PC-9 (cell line): ENCODE measurements at regions not wholly inside any gene's neighbourhood (a gene's known extent, or its start where the extent isn't known, plus 50 kb on each side); places are given as distances from the start of the nearest gene placed in this dataset.

Experiments used
- BruUV-seq: library from RNA; stranded (reverse); fragments of 400-500 nt; replicated peaks from 2 replicates; lab custom pipeline; 2021; lab: Mats Ljungman, UMichigan
- CTCF ChIA-PET: fragments of 300-600 bp; sonication (Branson Sonifier 250); formaldehyde crosslinking; loops from one replicate; lab custom pipeline; 2022; ENCODE audit warnings: antibody characterized with exemption; lab: Charles Lee
- POLR2A ChIA-PET: fragments of 300-600 bp; sonication (Branson Sonifier 250); formaldehyde crosslinking; loops from one replicate; lab custom pipeline; 2022; ENCODE audit warnings: antibody characterized with exemption; ENCODE audit not compliant: unreplicated experiment; lab: Charles Lee
- DNase-seq, 2 experiments: peaks; one replicate each; pipeline versions ENCODE4 v3.0.0 to v3.0.0-alpha.2; 2015 to 2022; ENCODE audit warnings: mixed read lengths in 1 of 2
- H2AFZ ChIP-seq: fragments of 200-600 bp; sonication (generic); 2 replicates; pipeline ENCODE4 v1.8.1; 2017; ENCODE audit warnings: antibody characterized with exemption
- H3F3A ChIP-seq: fragments of 200-600 bp; sonication (generic); 2 replicates; pipeline ENCODE4 v1.8.1; 2017; ENCODE audit warnings: antibody characterized with exemption, mild to moderate bottlenecking, low read depth; ENCODE audit not compliant: insufficient read depth
- H3K27ac ChIP-seq: fragments of 200-600 bp; sonication (generic); 2 replicates; pipeline ENCODE4 v1.6.1; 2016; ENCODE audit warnings: mixed run types
- H3K27me3 ChIP-seq: fragments of 200-600 bp; sonication (generic); 2 replicates; pipeline ENCODE4 v1.6.1; 2016; ENCODE audit warnings: low read depth, mixed run types; ENCODE audit not compliant: insufficient read depth
- H3K36me3 ChIP-seq: fragments of 200-600 bp; sonication (generic); 2 replicates; pipeline ENCODE4 v1.6.1; 2016; ENCODE audit warnings: low read depth, mixed run types
- H3K4me1 ChIP-seq: fragments of 200-600 bp; sonication (generic); replicated peaks from 2 replicates; pipeline ENCODE4 v1.6.1; 2016; ENCODE audit warnings: mixed run types; ENCODE audit not compliant: insufficient read depth
- H3K4me2 ChIP-seq: fragments of 200-600 bp; sonication (generic); 2 replicates; pipeline ENCODE4 v1.6.1; 2017; ENCODE audit warnings: mixed run types
- H3K4me3 ChIP-seq: fragments of 200-600 bp; sonication (generic); 2 replicates; pipeline ENCODE4 v1.6.1; 2016; ENCODE audit warnings: mixed run types
- H3K79me2 ChIP-seq: fragments of 200-600 bp; sonication (generic); 2 replicates; pipeline ENCODE4 v1.6.1; 2017; ENCODE audit warnings: low read depth, mixed run types
- H3K9me2 ChIP-seq: fragments of 200-600 bp; sonication (generic); 2 replicates; pipeline ENCODE4 v1.8.1; 2017; ENCODE audit warnings: mild to moderate bottlenecking; ENCODE audit not compliant: insufficient read depth
- H3K9me3 ChIP-seq: fragments of 200-600 bp; sonication (generic); 2 replicates; pipeline ENCODE4 v1.8.1; 2016; ENCODE audit warnings: low read depth; ENCODE audit not compliant: insufficient read depth
- H4K20me1 ChIP-seq: fragments of 200-600 bp; sonication (generic); 2 replicates; pipeline ENCODE4 v1.8.1; 2017; ENCODE audit not compliant: insufficient read depth
- EZH2 ChIP-seq: fragments of 200-600 bp; sonication (generic); IDR thresholded peaks from 2 replicates; pipeline ENCODE4 v1.8.0; 2017; ENCODE audit warnings: antibody characterized with exemption, low read depth
- intact Hi-C: fragments of 100-400 bp; cut with micrococcal nuclease; formaldehyde crosslinking; loops from one replicate; pipeline ENCODE4 v1.10.0; 2022; ENCODE audit not compliant: unreplicated experiment
- TF ChIP-seq, protein P1 (sequence below): fragments of 200-600 bp; sonication (generic); conservative IDR thresholded peaks from 2 replicates; pipeline ENCODE4 v1.6.1; 2017; ENCODE audit warnings: mixed run types, antibody characterized with exemption, mild to moderate bottlenecking, moderate library complexity

DNA sequence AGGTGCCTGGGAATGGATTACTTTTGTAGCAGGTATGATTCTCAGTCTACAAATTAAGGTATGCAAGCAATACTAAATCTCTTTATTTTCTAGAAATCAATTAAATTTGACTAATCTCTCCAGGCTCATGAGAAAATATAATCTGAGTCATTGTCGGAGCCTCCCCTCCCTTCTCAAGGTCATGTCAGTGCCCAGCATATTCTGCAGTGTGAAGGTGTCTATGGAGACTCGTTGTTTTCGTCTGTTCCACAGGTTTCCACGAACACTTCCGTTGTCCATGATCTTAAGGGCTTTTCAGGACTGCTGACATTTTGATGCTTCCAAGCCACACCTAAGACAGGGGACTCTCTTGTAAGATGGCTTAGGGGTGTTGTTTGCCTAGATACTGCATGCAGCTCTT, 56.6 kb upstream of the SCOC start:
- intact Hi-C loops, result no loop called here
- no peak for DNase-seq
- H3K4me2 ChIP-seq, result no peak overlapping the region
- H3K4me1 ChIP-seq, result no peaks in the 10 kb centered on the region
- no peak overlapping the region for H3K27ac ChIP-seq
- H2AFZ ChIP-seq, result no peak overlapping the region
- TF ChIP-seq EZH2, result no peak
- TF ChIP-seq, protein P1, sequence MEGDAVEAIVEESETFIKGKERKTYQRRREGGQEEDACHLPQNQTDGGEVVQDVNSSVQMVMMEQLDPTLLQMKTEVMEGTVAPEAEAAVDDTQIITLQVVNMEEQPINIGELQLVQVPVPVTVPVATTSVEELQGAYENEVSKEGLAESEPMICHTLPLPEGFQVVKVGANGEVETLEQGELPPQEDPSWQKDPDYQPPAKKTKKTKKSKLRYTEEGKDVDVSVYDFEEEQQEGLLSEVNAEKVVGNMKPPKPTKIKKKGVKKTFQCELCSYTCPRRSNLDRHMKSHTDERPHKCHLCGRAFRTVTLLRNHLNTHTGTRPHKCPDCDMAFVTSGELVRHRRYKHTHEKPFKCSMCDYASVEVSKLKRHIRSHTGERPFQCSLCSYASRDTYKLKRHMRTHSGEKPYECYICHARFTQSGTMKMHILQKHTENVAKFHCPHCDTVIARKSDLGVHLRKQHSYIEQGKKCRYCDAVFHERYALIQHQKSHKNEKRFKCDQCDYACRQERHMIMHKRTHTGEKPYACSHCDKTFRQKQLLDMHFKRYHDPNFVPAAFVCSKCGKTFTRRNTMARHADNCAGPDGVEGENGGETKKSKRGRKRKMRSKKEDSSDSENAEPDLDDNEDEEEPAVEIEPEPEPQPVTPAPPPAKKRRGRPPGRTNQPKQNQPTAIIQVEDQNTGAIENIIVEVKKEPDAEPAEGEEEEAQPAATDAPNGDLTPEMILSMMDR, result no peak
- H3K36me3 ChIP-seq, result no peaks in the 10 kb centered on the region
- ChIA-PET CTCF (no interaction called here), POLR2A (no interaction called here)
- no peaks in the 10 kb centered on the region for H3K79me2 ChIP-seq
- no peaks in the 10 kb centered on the region for H3K9me2 ChIP-seq
- no peaks in the 10 kb centered on the region for H3K27me3 ChIP-seq
- no peak overlapping the region for H3K4me3 ChIP-seq
- no peaks in the 10 kb centered on the region for H3F3A ChIP-seq
- H4K20me1 ChIP-seq, result no peaks in the 10 kb centered on the region
- BruUV-seq, result no TSS peak
- no peaks in the 10 kb centered on the region for H3K9me3 ChIP-seq

DNA sequence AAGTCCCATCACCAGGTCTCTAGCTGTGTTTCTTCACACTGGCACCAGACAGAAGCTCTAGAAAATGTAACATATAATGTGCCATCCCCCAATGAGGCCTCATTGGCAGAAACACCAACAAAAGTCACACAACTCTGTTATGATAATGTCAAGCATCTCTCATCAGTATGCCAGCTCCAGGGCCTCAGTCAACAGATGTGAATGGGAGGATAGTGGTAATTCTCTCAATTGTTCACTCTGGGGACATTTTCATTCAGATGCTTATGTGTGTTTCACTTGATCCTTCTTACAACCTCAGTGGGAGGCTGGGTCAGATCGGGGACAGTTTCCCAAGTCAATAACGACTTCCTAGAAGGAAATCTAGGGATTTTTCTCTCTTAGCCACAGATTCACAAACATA, 57.5 kb upstream of the SCOC start:
- H3K4me2 ChIP-seq, result no peak overlapping the region

DNA sequence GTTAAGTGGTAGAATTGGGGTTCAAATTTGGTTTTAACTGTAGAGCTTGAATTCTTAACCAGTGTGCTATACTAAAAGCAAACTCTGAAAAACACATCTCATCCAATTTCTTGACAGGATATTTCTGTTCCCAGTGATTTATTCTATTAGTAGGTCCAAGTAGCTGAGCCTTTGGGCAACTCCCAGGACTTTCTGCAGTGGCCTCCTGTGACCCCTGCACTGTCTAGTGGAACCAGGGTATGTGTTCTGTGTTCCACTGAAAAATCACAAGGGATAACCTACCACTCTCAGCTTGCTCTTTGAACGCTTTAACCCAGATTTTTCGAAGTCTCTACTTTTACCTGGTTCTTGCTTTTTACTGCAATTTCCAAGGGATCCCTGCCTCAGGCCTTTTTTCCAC, 58.0 kb upstream of the SCOC start:
- Histone ChIP-seq H3K79me2 (no peaks in the 10 kb centered on the region), H4K20me1 (no peaks in the 10 kb centered on the region), H3K4me3 (no peak overlapping the region), H3K4me2 (no peak overlapping the region), H3K27ac (no peak overlapping the region), H2AFZ (no peak overlapping the region), H3K4me1 (no peaks in the 10 kb centered on the region), H3F3A (no peaks in the 10 kb centered on the region), H3K9me3 (no peaks in the 10 kb centered on the region), H3K9me2 (no peaks in the 10 kb centered on the region), H3K36me3 (no peaks in the 10 kb centered on the region), H3K27me3 (no peaks in the 10 kb centered on the region)
- no peak for TF ChIP-seq EZH2
- TF ChIP-seq, protein P1, result no peak
- POLR2A ChIA-PET, result no interaction called here
- intact Hi-C loops, result no loop called here
- DNase-seq, result no peak
- CTCF ChIA-PET, result interaction anchor here (0.7 kb wide), 1 partner anchor 11 kb away, joined by 3 read pairs; no protein-coding TSS in a partner anchor
- no TSS peak for BruUV-seq

More for the DNA sequence above, 57.5 kb upstream of the SCOC start:
- H4K20me1 ChIP-seq, result no peaks in the 10 kb centered on the region
- no peaks in the 10 kb centered on the region for H3F3A ChIP-seq
- intact Hi-C loops, result no loop called here
- TF ChIP-seq, protein P1, result no peak
- no peak for TF ChIP-seq EZH2
- H3K36me3 ChIP-seq, result no peaks in the 10 kb centered on the region
- no peaks in the 10 kb centered on the region for H3K9me3 ChIP-seq
- H3K4me3 ChIP-seq, result no peak overlapping the region
- DNase-seq, result no peak
- no TSS peak for BruUV-seq
- no peaks in the 10 kb centered on the region for H3K27me3 ChIP-seq
- H3K79me2 ChIP-seq, result no peaks in the 10 kb centered on the region
- no peak overlapping the region for H2AFZ ChIP-seq
- H3K27ac ChIP-seq, result no peak overlapping the region
- H3K9me2 ChIP-seq, result no peaks in the 10 kb centered on the region
- POLR2A ChIA-PET, result no interaction called here
- CTCF ChIA-PET, result no interaction called here
- H3K4me1 ChIP-seq, result no peaks in the 10 kb centered on the region
